IPS DF 19.7 (cell line): ENCODE measurements at regions not wholly inside any gene's neighbourhood (a gene's known extent, or its start where the extent isn't known, plus 50 kb on each side); places are given as distances from the start of the nearest gene placed in this dataset.
"Not testable (repeated sequence)": the region's sequence is repeated elsewhere in the genome, so short reads cannot be mapped to it uniquely, and the experiment has no call there.

Experiments
- DNase-seq: peaks from one replicate; pipeline ENCODE4 v3.0.0-alpha.2; 2013; ENCODE audit warnings: low read depth, low spot score

GRCh38 chr4:62548108-62548524 is 1348.0 kb downstream of the ADGRL3 start:
- DNase-seq, result peak; percentile 33

- DNase-seq, result no peak
Measured at GRCh38 chr4:62544428-62544827, 1344.3 kb downstream of the ADGRL3 start.

GRCh38 chr4:62543002-62543401 is 1342.9 kb downstream of the ADGRL3 start:
- DNase-seq, result no peak

DNA sequence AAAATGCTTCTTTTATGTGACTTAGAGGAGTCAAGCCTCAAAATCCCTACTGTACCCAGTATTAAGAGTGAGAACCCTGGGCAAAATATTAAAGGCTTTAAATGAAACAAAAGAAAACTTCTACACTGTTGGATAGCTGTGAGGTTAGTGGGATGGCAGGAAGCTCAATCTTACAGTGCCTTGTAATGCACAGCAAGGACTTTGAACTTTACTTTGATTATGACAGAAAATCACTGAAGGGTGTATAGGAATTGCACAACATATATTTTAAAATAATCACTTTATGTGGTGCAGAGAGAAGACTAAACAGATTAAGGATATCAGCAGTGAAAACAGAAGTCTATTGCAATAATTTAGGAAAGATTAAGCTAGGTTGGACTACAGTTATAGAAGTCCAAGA is 1333.4 kb downstream of the ADGRL3 start:
- no peak for DNase-seq

DNA sequence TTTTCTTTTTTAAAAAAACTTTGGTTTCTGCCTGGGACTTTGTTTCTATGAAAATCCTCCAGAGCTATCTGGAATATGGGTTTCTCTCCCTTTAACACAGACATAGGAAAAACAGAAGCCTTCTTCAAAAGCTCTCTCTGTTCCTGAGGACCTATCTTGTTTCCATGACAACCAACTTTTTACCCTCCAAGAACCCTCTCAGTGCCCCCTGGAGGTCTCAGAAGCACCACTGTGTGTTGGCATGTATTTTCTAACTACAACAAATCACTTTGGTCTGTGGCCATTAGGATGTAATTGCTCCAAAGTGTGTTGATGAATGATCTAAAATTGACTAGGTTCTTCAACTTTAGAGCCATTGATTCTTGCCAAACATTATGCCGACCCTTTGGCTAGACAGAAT is 1331.6 kb downstream of the ADGRL3 start:
- DNase-seq, result peak; percentile 52

DNA sequence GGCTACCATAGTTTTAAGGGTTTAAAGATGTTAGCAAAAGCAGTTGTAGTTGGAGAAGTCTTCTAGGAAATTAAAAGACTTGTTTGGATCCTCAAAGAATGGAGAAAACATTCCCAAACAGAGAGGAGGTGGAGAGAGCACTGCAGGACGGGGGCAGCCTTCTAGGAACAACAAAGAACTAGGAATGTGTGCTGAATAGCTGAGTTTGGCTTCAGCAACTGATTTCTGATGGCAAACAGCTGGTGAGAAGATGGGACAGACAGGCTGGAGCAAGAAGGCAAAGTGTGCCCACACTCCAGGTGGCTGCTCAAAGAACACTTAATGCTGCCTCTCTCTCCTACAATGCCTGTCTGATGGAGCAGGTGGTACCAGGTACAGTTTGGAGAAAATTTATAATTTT is 1331.1 kb downstream of the ADGRL3 start:
- peak; percentile 9 for DNase-seq

DNA sequence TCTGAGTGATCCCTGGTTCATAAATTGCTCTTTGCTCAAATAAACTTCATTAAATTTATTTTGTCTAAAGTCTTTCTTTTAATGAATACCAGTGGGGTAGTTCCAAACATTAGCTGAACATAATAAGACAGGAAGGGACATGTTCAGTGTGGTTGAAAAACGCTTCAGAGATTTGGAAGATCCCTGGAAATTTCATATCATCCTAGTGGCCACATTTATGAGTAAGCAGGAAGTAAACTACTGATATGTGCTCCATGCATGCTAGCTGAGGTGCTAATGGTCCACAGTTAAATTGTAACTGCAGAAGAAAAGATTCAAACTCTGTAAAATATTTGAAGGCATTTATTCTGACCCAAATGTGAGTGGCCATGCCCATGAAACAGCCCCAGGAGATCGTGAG is 1328.7 kb downstream of the ADGRL3 start:
- no peak for DNase-seq

GRCh38 chr4:62526671-62527070 is 1326.5 kb downstream of the ADGRL3 start:
- DNase-seq, result no peak

DNA sequence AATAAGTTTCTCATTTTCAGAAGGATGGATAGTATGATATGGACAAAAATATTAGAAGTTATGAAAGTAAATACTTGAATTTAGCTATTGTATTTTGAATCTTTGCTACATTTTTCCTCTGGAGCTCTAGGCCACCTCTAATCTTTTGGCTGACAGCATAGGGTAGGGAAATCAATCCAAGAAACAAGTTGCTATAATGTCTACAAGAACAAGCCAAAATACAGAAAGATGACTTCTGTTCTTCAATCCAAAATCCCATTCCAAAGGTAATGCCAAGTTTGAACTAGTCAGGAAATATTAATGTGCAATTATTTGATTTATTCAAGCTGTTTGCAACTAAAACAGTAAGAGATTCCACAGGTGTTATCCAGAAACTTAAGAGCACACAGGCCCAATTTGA is 1323.1 kb downstream of the ADGRL3 start:
- no peak for DNase-seq

- DNase-seq, result no peak
Measured at GRCh38 chr4:62522273-62522672, 1322.1 kb downstream of the ADGRL3 start.

GRCh38 chr4:62517716-62518115 is 1317.6 kb downstream of the ADGRL3 start:
- no peak for DNase-seq

DNA sequence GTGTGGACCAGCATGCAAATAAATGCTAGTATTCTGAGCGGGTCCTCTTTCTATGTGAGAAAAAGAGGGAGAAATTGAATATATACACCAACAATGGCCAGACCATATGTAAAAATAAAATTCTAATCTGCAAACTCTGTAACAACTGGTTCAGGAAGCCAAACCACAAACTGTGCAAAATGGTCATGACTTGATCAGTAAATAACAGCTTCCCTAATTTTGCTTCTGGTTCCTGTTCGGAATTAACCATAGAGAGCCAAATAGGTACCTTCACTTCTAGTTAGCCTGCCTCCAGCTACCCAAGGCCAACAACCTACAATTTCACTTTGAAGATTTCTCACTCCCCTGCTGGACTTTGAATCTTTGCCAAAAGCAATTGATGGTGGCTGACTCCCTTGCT is 1313.2 kb downstream of the ADGRL3 start:
- DNase-seq, result no peak

GRCh38 chr4:62512271-62512670 is 1312.1 kb downstream of the ADGRL3 start:
- no peak for DNase-seq

DNA sequence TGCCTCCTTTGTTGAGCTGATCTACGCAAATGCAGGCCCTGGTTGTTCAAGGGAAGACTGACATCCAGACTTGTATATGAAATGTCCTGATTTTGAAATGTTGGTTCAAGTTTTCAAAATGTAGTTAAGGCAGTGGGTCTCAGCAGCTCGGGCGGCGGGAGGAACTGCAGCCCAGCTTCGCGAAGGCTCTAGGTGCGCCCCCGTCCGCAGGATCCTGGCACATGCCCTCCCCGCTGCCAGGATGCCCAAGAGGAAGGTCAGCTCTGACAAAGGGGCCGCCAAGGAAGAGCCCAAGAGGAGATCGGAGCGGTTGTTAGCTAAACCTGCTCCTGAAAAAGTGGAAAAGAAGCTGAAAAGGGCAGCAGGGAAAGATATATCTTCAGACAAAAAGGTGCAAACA is 1310.1 kb downstream of the ADGRL3 start:
- DNase-seq, result no peak

- no peak for DNase-seq
Measured at GRCh38 chr4:62500296-62500695, 1300.2 kb downstream of the ADGRL3 start.

- no peak for DNase-seq
Measured at GRCh38 chr4:62495032-62495431, 1294.9 kb downstream of the ADGRL3 start.

GRCh38 chr4:62491756-62492155 is 1291.6 kb downstream of the ADGRL3 start:
- not testable (repeated sequence) for DNase-seq

DNA sequence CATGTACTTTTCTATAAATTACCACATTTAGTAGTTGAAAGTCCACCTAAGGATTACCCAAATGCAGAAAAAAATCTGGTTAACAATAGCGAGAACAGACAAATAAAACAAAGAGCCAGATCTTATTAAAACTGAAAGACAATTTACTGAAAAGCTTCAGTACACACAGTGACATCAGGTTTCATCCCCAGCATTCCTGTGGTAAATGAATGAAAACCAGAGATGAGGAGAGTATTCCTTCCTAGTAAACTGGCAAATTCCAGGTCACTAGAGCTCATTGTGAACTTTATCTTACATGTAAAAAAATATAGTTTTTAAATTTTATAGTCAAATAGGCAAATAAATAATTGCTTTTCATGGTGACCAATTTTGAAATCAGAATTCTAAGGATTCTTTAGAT is 1290.5 kb downstream of the ADGRL3 start:
- DNase-seq, result no peak

GRCh38 chr4:62487016-62487415 is 1286.9 kb downstream of the ADGRL3 start:
- no peak for DNase-seq

GRCh38 chr4:62484357-62484756 is 1284.2 kb downstream of the ADGRL3 start:
- no peak for DNase-seq

GRCh38 chr4:62482355-62482754 is 1282.2 kb downstream of the ADGRL3 start:
- DNase-seq, result no peak

- no peak for DNase-seq
Measured at GRCh38 chr4:62475596-62475995, 1275.5 kb downstream of the ADGRL3 start.

DNA sequence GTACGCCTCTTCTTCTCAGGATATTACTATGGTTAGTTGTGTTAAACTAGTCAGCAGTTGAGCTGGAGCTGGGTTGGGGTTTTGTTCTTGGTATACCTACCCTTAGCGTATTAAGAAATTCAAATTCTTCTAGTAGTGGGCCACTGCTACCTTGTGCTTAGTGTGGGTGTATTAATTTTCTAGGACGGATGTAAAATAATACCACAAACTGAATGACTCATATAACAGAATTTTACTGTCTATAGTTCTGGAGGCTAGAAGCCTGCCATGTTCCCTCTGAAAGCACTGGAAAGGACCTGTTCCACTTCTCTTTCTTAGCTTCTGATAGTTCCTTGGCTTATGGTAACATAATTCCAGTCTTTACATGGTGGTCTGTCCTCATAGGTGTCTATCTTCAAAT is 1274.7 kb downstream of the ADGRL3 start:
- DNase-seq, result no peak

DNA sequence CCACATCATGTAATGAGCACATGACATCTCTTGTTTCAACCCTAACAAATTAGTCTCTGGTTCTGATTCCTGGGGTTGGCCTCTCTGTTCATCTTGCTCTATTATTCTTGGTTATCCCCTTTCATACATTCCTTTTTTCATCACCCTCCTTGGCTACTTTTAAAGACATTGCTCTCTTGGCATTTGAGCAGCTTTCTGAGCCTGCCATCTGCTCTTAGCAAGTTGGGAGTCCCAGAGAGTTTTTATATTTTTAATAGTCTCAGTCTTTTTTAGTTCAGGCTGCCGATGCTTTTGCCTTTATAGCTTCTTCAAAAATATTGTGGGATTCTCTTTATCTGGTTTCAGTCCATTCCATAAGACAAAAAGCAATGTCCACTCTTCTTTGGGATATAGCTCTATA is 1270.9 kb downstream of the ADGRL3 start:
- no peak for DNase-seq
